WI38 (cell line): ENCODE measurements at regions not wholly inside any gene's neighbourhood (a gene's known extent, or its start where the extent isn't known, plus 50 kb on each side); places are given as distances from the start of the nearest gene placed in this dataset.
"Not testable (repeated sequence)": the region's sequence is repeated elsewhere in the genome, so short reads cannot be mapped to it uniquely, and the experiment has no call there.

ENCODE experiments used
- H3K4me3 ChIP-seq: 2 replicates; pipeline ENCODE4 v1.5.1; 2011; ENCODE audit warnings: low read depth, mild to moderate bottlenecking, control low read depth, low read length
- TF ChIP-seq, protein P1 (sequence below): IDR thresholded peaks from 2 replicates; pipeline ENCODE4 v1.5.1; 2012; ENCODE audit warnings: low read depth, mild to moderate bottlenecking, control low read depth, low read length

DNA sequence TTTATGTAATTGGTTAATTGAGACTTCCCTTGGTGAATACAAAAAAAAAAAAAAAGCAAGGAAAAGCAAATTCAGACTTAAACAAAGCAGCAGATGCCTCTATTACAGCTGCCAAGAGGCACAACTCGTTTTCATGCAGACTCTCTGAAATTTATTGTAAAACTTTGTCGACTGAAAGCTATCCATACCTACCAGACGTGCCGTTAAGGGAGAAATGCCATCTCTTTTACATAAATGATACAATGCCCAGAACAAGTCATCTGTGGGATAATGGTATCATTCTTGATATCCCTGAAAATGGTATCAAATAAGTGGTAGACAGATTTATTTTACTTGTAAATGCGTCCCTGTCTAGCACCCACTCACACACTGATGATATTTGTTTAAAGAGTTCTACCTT lies 724.2 kb downstream of the NSUN3 start:
- TF ChIP-seq, protein P1, sequence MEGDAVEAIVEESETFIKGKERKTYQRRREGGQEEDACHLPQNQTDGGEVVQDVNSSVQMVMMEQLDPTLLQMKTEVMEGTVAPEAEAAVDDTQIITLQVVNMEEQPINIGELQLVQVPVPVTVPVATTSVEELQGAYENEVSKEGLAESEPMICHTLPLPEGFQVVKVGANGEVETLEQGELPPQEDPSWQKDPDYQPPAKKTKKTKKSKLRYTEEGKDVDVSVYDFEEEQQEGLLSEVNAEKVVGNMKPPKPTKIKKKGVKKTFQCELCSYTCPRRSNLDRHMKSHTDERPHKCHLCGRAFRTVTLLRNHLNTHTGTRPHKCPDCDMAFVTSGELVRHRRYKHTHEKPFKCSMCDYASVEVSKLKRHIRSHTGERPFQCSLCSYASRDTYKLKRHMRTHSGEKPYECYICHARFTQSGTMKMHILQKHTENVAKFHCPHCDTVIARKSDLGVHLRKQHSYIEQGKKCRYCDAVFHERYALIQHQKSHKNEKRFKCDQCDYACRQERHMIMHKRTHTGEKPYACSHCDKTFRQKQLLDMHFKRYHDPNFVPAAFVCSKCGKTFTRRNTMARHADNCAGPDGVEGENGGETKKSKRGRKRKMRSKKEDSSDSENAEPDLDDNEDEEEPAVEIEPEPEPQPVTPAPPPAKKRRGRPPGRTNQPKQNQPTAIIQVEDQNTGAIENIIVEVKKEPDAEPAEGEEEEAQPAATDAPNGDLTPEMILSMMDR = no peak
- no peak overlapping the region for H3K4me3 ChIP-seq

DNA sequence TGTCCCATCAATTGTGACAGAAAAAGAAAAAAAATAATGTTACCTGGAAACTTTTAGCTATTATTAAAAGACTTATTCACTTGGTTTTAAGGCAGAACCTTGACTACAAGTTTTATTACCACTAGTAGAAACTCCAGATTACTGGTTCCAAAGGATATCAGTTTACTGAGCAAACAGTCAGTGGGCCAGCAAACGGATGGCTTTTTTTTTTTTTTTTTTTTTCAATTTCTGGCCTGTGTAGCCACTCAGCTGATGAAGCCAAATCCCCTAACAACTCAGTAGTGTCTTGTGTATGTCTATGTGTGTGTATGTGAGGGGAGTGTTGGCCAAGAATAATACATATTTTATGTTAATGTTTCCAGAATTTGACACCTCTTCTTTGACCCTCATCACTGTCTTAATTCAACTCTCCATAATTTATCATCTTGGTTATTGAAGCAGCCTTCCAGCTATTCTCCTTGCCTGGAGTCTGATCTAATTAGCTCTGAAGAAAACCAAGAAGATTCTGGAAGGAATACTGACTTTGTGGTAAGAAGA lies 724.9 kb downstream of the NSUN3 start:
- TF ChIP-seq, protein P1 = no peak
- H3K4me3 ChIP-seq = no peak overlapping the region

DNA sequence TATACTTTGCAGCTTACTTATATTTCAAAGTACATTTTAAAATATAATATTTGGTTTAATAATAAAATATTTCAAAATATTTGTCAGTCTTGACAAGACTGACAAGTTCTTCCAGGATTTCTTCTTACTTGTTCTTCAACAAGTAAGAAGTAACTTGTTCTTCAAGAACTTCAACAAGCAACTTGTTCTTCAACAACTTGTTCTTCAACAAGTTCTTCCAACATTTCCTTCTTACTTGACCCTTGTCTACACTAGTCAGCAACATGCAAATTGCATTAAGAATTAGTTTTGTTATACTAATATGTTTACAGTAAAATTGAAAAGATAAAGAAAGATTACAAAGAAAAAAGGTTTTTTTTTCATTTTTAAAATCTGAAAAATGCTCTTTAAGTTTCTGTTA lies 731.7 kb downstream of the NSUN3 start:
- TF ChIP-seq, protein P1 = no peak
- no peak overlapping the region for H3K4me3 ChIP-seq

DNA sequence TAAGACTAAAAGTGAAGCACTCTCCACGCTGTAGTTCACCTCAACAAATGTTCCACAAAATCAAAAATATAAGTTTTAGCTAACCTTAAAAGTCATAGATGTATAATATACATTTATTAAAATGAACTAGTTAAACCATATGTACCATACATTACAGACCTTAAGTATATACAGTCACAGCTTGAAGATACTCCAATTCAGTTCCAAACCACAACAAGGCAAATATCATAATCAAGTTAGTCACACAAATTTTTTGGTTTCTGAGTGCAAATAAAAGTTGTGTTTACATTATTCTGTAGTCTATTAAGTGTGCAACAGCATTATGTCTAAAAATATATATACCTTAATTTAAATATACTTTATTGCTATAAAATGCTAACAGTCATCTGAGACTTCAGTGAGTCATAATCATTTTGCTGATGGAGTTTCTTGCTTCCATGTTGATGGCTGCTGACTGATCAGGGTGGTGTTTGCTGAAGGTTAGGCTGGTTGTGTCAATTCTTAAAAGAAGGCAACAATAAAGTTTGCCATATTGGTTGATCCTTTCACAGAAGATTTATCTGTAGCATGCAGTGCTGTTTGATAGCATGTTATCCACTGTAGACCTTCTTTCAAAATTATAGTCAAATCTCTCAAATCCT lies 736.7 kb downstream of the NSUN3 start:
- H3K4me3 ChIP-seq = no peak overlapping the region
- TF ChIP-seq, protein P1 = no peak

GRCh38 chr3:94811836-94812235 lies 749.0 kb downstream of the NSUN3 start:
- TF ChIP-seq, protein P1 = no peak

DNA sequence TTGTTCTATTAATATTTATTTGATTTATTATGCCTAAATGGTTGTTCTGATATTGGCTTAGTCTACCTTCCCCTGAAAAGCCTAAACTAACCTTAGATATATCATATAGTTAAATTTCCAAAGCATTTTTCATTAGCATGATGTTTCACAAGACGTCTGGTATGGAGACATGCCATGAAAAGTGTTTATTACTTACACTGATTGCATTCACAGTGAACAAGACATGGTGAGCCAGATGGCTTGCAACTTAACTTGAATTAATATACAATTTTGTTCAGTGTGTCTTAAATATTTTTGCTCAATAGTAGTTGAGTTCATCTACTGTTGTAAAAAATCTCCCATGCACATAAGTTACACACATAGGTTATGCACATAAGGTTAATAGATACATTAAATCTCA lies 758.4 kb downstream of the NSUN3 start:
- TF ChIP-seq, protein P1 = no peak

More at GRCh38 chr3:94811836-94812235, 749.0 kb downstream of the NSUN3 start:
- no peak overlapping the region for H3K4me3 ChIP-seq

DNA sequence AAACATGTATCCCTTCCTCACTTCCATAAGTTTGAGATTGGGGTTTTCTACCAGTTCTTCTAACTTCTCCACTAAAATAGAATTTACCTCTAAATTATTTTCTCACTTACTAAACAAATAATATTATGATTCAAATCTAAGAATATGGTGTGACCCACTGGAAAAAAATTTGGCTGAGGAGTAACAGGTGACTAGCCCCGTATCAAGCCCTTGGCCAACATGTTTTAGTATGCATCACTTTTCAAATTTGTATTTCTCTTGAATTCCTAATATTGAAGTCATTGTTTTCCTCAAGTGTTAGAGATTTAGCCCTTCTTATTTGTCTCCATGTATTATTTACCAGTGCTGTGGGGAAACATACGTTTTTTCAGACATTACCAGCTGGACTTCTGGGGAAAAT lies 759.4 kb downstream of the NSUN3 start:
- TF ChIP-seq, protein P1 = no peak
- no peak overlapping the region for H3K4me3 ChIP-seq

More for the DNA sequence above, 758.4 kb downstream of the NSUN3 start:
- H3K4me3 ChIP-seq = no peak overlapping the region

- not testable (repeated sequence) for H3K4me3 ChIP-seq
These were observed 783.4 kb downstream of the NSUN3 start for GRCh38 chr3:94846251-94846650.
